ENCODE measurements at regions not wholly inside any gene's neighbourhood (a gene's known extent, or its start where the extent isn't known, plus 50 kb on each side); places are given as distances from the start of the nearest gene placed in this dataset.
A peak's percentile ranks its signal among the peaks of the same experiment; 100 is the strongest.

DNA sequence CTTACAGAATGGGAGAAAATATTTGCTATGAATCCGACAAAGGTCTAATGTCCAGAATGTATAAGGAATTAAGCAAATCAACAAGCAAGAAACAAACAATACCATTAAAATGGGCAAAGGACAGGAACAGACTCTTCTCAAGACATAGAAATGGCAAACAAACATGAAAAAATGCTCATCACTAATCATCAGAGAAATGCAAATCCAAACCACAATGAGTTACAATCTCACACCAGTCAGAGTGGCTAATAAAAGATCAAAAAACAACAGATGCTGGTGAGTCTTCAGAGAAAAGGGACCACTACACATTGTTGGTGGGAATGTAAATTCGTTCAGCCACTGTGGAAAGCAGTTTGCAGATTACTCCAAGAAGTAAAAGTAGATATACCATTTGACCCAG is 382.0 kb upstream of the ANO3 start:
- 60% methylated on average over 2 of the region's 2 CpGs for WGBS, 2 donors
- intact Hi-C loops (cut with DNase I): no loop called here

DNA sequence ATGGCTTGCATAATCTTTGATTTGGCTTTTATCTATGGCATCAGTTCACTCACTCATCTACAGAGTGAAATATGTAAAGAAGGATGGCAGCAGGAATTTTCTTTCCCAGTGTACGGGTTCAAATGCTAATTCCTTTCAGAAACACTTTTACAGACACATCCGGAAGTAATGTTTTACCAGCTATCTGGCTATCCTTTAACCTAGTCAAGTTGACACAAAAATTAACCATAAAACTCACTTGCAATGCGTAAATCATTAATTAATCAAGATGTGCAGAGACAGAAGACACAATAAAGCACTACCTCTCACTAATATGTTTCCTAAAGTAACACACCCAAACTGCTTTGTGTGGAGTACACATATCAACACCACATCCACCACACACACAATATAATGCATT is 378.9 kb upstream of the ANO3 start:
- no peak for DNase-seq
- no peaks in the 10 kb centered on the region for H3K27me3 ChIP-seq
- intact Hi-C loops (cut with DNase I): no loop called here
- no peaks in the 10 kb centered on the region for H3K4me1 ChIP-seq
- WGBS, 2 donors: 81 to 89% methylated on average over 3 of the region's 3 CpGs
- TF ChIP-seq, protein P1, sequence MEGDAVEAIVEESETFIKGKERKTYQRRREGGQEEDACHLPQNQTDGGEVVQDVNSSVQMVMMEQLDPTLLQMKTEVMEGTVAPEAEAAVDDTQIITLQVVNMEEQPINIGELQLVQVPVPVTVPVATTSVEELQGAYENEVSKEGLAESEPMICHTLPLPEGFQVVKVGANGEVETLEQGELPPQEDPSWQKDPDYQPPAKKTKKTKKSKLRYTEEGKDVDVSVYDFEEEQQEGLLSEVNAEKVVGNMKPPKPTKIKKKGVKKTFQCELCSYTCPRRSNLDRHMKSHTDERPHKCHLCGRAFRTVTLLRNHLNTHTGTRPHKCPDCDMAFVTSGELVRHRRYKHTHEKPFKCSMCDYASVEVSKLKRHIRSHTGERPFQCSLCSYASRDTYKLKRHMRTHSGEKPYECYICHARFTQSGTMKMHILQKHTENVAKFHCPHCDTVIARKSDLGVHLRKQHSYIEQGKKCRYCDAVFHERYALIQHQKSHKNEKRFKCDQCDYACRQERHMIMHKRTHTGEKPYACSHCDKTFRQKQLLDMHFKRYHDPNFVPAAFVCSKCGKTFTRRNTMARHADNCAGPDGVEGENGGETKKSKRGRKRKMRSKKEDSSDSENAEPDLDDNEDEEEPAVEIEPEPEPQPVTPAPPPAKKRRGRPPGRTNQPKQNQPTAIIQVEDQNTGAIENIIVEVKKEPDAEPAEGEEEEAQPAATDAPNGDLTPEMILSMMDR (IDR thresholded peaks at IDR 0.05): no peak
- H3K4me3 ChIP-seq: no peak overlapping the region
- H3K9me3 ChIP-seq: no peaks in the 10 kb centered on the region
- H3K36me3 ChIP-seq: no peaks in the 10 kb centered on the region
- no peak overlapping the region for H3K27ac ChIP-seq

More for the DNA sequence above, 382.0 kb upstream of the ANO3 start:
- no peak overlapping the region for H3K27ac ChIP-seq
- H3K9me3 ChIP-seq: peaks cover 0 to 5% (median 0%) of the 10 kb centered on the region in 3 donors
- no peaks in the 10 kb centered on the region for H3K36me3 ChIP-seq
- TF ChIP-seq, protein P1 (IDR thresholded peaks at IDR 0.05): no peak
- TF ChIP-seq POLR2A (IDR thresholded peaks at IDR 0.05): no peak
- H3K27me3 ChIP-seq: no peaks in the 10 kb centered on the region
- DNase-seq: no peak
- no peak overlapping the region for H3K4me3 ChIP-seq
- no peaks in the 10 kb centered on the region for H3K4me1 ChIP-seq

DNA sequence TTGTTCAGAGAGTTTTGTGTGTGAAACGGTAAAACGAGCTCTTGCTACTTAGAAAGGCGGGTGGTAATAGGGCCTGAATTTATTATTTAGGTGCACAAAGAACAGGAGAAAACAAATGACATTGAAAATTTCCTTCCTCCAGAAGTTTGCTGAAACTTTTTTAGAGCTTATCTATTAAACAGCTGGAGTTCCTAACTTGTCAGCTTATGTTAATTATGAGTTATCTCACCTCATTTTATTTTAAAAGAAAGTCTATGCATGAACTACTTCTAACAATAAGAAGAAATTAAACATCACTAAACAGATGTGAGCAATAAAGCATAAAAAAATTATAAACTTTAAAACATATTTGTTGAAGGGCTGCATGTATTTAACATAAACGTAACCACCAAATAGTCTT is 373.9 kb upstream of the ANO3 start:
- no peaks in the 10 kb centered on the region for H3K27me3 ChIP-seq
- no peak overlapping the region for H3K27ac ChIP-seq
- 65 to 68% methylated on average over 4 of the region's 4 CpGs for WGBS, 2 donors
- H3K9me3 ChIP-seq: no peaks in the 10 kb centered on the region
- intact Hi-C loops (cut with DNase I): no loop called here
- no peaks in the 10 kb centered on the region for H3K4me1 ChIP-seq
- no peak for TF ChIP-seq POLR2A (IDR thresholded peaks at IDR 0.05)
- TF ChIP-seq, protein P1 (IDR thresholded peaks at IDR 0.05): no peak
- H3K36me3 ChIP-seq: no peaks in the 10 kb centered on the region
- H3K4me3 ChIP-seq: no peak overlapping the region
- no peak for DNase-seq

DNA sequence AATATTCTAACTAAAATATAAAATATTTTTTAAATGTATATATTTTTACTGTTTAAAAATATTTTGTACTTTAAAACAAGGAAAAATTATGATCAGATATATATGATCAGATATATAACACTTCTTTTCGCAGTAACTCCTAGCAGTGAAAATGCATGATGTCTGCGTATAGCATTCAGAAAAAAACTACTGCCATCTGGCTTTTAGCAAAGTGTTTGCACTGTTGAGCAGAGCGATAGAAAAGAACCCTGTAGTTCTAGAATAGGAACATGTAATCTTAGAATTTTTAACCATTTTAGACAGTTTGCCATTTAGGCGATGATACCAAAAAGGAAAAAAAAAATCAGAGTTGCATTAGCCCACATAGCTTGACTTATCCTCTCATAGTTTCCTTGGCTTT is 370.4 kb upstream of the ANO3 start:
- no peak overlapping the region for H3K27ac ChIP-seq
- no peaks in the 10 kb centered on the region for H3K36me3 ChIP-seq
- no peaks in the 10 kb centered on the region for H3K9me3 ChIP-seq
- H3K4me3 ChIP-seq: no peak overlapping the region
- intact Hi-C loops (cut with DNase I): no loop called here
- no peak for DNase-seq
- WGBS, 2 donors: 61 to 73% methylated on average over 4 of the region's 4 CpGs
- no peaks in the 10 kb centered on the region for H3K4me1 ChIP-seq
- TF ChIP-seq, protein P1 (IDR thresholded peaks at IDR 0.05): no peak
- no peak for TF ChIP-seq POLR2A (IDR thresholded peaks at IDR 0.05)
- no peaks in the 10 kb centered on the region for H3K27me3 ChIP-seq

DNA sequence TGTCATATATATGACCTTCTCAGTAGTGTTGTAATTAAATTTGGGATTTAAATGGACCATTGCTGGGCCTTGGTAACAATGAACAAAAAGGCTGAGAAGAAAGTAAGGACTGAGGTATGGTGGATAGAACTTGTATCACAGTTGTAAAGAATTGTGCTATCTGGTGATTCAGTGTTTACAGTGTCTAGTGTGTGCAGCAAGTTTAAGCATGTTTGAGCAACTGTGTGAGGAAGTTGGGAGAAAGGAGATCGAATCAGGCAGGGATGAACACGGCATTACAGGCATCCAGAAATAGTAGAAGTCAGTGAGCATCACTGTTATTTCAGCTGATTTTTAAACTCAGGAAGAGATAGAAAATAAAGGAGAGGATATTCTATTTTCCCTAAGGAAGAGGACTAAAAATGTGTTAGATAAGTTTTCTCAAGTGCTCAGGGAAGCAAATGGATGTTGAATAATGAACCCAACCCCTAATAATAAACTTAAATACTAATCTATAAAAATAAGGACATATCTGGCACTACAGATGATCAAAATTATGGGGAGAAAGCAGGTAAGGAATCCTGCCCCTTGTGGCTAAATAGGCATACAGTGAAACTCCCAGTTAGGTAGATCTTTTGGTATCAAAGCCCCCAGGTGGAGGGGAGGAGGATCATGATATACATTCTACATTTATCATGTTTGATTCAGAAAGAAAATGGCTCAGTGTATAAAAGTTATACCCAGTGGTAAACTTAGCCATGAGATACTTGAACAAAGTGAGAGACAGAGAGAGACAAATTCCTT is 361.0 kb upstream of the ANO3 start:
- no peaks in the 10 kb centered on the region for H3K27me3 ChIP-seq
- no peaks in the 10 kb centered on the region for H3K4me1 ChIP-seq
- H3K27ac ChIP-seq: no peak overlapping the region
- no peak for DNase-seq
- H3K36me3 ChIP-seq: no peaks in the 10 kb centered on the region
- TF ChIP-seq, protein P1 (IDR thresholded peaks at IDR 0.05): peak in 1 of 6 experiments; percentile 12
- TF ChIP-seq POLR2A (IDR thresholded peaks at IDR 0.05): no peak
- WGBS, 2 donors: 33 to 51% methylated on average over 2 of the region's 2 CpGs
- intact Hi-C loops (cut with DNase I): no loop called here
- H3K9me3 ChIP-seq: no peaks in the 10 kb centered on the region
- H3K4me3 ChIP-seq: no peak overlapping the region
